Cardiac muscle cell (in vitro differentiated cells and primary cell): ENCODE measurements at regions not wholly inside any gene's neighbourhood (a gene's known extent, or its start where the extent isn't known, plus 50 kb on each side); places are given as distances from the start of the nearest gene placed in this dataset.

Experiments used
- DNase-seq, 2 donors: peaks; one replicate each; pipeline versions ENCODE4 v3.0.0 to v3.0.0-alpha.2; 2010 to 2017; ENCODE audit warnings: low read depth in 1 of 2, low spot score in 1 of 2
- H3K27ac ChIP-seq: fragments of 200-600 bp; sonication (generic); 2 replicates; pipeline ENCODE4 v1.5.1; 2016
- H3K27me3 ChIP-seq: fragments of 200-600 bp; sonication (generic); 2 replicates; pipeline ENCODE4 v1.6.0; 2016; ENCODE audit warnings: control low read depth
- H3K36me3 ChIP-seq: fragments of 200-600 bp; sonication (generic); 2 replicates; pipeline ENCODE4 v1.5.1; 2016; ENCODE audit warnings: control low read depth
- H3K4me1 ChIP-seq: fragments of 200-600 bp; sonication (generic); 2 replicates; pipeline ENCODE4 v1.8.1; 2017; ENCODE audit warnings: low read depth, mild to moderate bottlenecking, mixed run types
- H3K4me3 ChIP-seq: fragments of 200-600 bp; sonication (generic); 2 replicates; pipeline ENCODE4 v1.5.1; 2016; ENCODE audit warnings: mild to moderate bottlenecking
- H3K9me3 ChIP-seq: fragments of 200-600 bp; sonication (generic); 2 replicates; pipeline ENCODE4 v1.5.1; 2017; ENCODE audit warnings: low read depth, mild to moderate bottlenecking, control low read depth
- TF ChIP-seq, protein P1 (sequence below): IDR thresholded peaks from 2 replicates; pipeline ENCODE4 v1.5.1; 2012; ENCODE audit warnings: low read depth, mild to moderate bottlenecking, low read length

GRCh38 chr13:80547885-80548825 is 207.2 kb upstream of the SPRY2 start:
- Histone ChIP-seq H3K4me3 (no peak overlapping the region), H3K27ac (no peak overlapping the region)

GRCh38 chr13:80547341-80547740 is 206.4 kb upstream of the SPRY2 start:
- H3K4me1 ChIP-seq = peaks cover 5% of the 10 kb centered on the region
- no peak overlapping the region for H3K27ac ChIP-seq
- DNase-seq = no peak
- H3K9me3 ChIP-seq = no peaks in the 10 kb centered on the region
- TF ChIP-seq, protein P1, sequence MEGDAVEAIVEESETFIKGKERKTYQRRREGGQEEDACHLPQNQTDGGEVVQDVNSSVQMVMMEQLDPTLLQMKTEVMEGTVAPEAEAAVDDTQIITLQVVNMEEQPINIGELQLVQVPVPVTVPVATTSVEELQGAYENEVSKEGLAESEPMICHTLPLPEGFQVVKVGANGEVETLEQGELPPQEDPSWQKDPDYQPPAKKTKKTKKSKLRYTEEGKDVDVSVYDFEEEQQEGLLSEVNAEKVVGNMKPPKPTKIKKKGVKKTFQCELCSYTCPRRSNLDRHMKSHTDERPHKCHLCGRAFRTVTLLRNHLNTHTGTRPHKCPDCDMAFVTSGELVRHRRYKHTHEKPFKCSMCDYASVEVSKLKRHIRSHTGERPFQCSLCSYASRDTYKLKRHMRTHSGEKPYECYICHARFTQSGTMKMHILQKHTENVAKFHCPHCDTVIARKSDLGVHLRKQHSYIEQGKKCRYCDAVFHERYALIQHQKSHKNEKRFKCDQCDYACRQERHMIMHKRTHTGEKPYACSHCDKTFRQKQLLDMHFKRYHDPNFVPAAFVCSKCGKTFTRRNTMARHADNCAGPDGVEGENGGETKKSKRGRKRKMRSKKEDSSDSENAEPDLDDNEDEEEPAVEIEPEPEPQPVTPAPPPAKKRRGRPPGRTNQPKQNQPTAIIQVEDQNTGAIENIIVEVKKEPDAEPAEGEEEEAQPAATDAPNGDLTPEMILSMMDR = no peak
- no peaks in the 10 kb centered on the region for H3K27me3 ChIP-seq
- H3K36me3 ChIP-seq = no peaks in the 10 kb centered on the region
- H3K4me3 ChIP-seq = no peak overlapping the region

More at GRCh38 chr13:80547885-80548825, 207.2 kb upstream of the SPRY2 start:
- no peaks in the 10 kb centered on the region for H3K9me3 ChIP-seq
- no peaks in the 10 kb centered on the region for H3K27me3 ChIP-seq
- TF ChIP-seq, protein P1 = no peak
- peak in 1 of 2 donors; percentile 83 for DNase-seq
- H3K36me3 ChIP-seq = no peaks in the 10 kb centered on the region
- H3K4me1 ChIP-seq = peaks cover 5% of the 10 kb centered on the region

DNA sequence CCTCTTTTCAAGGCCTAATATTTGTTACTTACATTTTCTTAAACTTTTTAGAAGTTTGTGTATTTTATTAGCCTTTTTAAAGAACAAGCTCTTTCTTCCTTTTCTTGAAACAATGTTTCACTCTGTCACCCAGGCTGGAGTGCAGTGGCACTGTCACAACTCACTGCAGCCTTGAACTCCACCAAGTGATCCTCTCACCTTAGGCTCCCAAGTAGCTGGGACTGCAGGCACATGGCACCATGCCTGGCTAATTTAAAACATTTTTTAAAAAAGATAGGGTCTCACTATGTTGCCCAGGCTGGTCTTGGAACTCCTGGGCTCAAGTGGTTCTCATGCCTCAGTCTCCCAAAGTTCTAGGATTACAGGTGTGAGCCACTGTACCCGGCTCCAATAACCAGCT is 192.2 kb upstream of the SPRY2 start:
- Histone ChIP-seq H3K27ac (no peak overlapping the region), H3K27me3 (no peaks in the 10 kb centered on the region), H3K36me3 (no peaks in the 10 kb centered on the region), H3K4me3 (no peak overlapping the region), H3K4me1 (no peaks in the 10 kb centered on the region), H3K9me3 (no peaks in the 10 kb centered on the region)
- TF ChIP-seq, protein P1 = no peak
- DNase-seq = no peak

- TF ChIP-seq, protein P1 = no peak
- H3K9me3 ChIP-seq = no peaks in the 10 kb centered on the region
- H3K27ac ChIP-seq = no peak overlapping the region
- H3K4me1 ChIP-seq = no peaks in the 10 kb centered on the region
- DNase-seq = no peak
- H3K27me3 ChIP-seq = no peaks in the 10 kb centered on the region
- H3K36me3 ChIP-seq = no peaks in the 10 kb centered on the region
- H3K4me3 ChIP-seq = no peak overlapping the region
These were observed 190.0 kb upstream of the SPRY2 start for GRCh38 chr13:80530902-80531301.

- no peak for DNase-seq
These were observed 189.3 kb upstream of the SPRY2 start for GRCh38 chr13:80530191-80530590.

More at GRCh38 chr13:80530191-80530590, 189.3 kb upstream of the SPRY2 start:
- Histone ChIP-seq H3K36me3 (no peaks in the 10 kb centered on the region), H3K9me3 (no peaks in the 10 kb centered on the region), H3K27me3 (no peaks in the 10 kb centered on the region), H3K27ac (no peak overlapping the region), H3K4me3 (no peak overlapping the region), H3K4me1 (no peaks in the 10 kb centered on the region)
- TF ChIP-seq, protein P1 = no peak
